ENCODE measurements at regions not wholly inside any gene's neighbourhood (a gene's known extent, or its start where the extent isn't known, plus 50 kb on each side); places are given as distances from the start of the nearest gene placed in this dataset.

- DNase-seq (ENCODE audit: low spot score), result no peak
- TF ChIP-seq CTCF (IDR thresholded peaks at IDR 0.05; ENCODE audit: borderline replicate concordance, control extremely low read depth, extremely low read depth, insufficient read depth, missing control alignments), result no peak
- in situ Hi-C loops (cut with MboI; ENCODE audit: low sequenced_read_pairs, unreplicated experiment), result no loop called here
Measured at GRCh38 chr10:78804411-78805032, 264.2 kb upstream of the ZMIZ1 start.

GRCh38 chr10:78805176-78805575 is 263.6 kb upstream of the ZMIZ1 start:
- DNase-seq (ENCODE audit: low spot score), result no peak
- TF ChIP-seq CTCF (IDR thresholded peaks at IDR 0.05; ENCODE audit: borderline replicate concordance, control extremely low read depth, extremely low read depth, insufficient read depth, missing control alignments), result no peak
- in situ Hi-C loops (cut with MboI; ENCODE audit: low sequenced_read_pairs, unreplicated experiment), result no loop called here

GRCh38 chr10:78806681-78807221 is 262.0 kb upstream of the ZMIZ1 start:
- no peak for DNase-seq (ENCODE audit: low spot score)
- in situ Hi-C loops (cut with MboI; ENCODE audit: low sequenced_read_pairs, unreplicated experiment), result no loop called here
- TF ChIP-seq CTCF (IDR thresholded peaks at IDR 0.05; ENCODE audit: borderline replicate concordance, control extremely low read depth, extremely low read depth, insufficient read depth, missing control alignments), result no peak

GRCh38 chr10:78807504-78808203 is 261.1 kb upstream of the ZMIZ1 start:
- in situ Hi-C loops (cut with MboI; ENCODE audit: low sequenced_read_pairs, unreplicated experiment), result no loop called here
- no peak for DNase-seq (ENCODE audit: low spot score)
- no peak for TF ChIP-seq CTCF (IDR thresholded peaks at IDR 0.05; ENCODE audit: borderline replicate concordance, control extremely low read depth, extremely low read depth, insufficient read depth, missing control alignments)

- no peak for TF ChIP-seq CTCF (IDR thresholded peaks at IDR 0.05; ENCODE audit: borderline replicate concordance, control extremely low read depth, extremely low read depth, insufficient read depth, missing control alignments)
- in situ Hi-C loops (cut with MboI; ENCODE audit: low sequenced_read_pairs, unreplicated experiment), result no loop called here
- DNase-seq (ENCODE audit: low spot score), result no peak
Measured at GRCh38 chr10:78808286-78808685, 260.5 kb upstream of the ZMIZ1 start.

GRCh38 chr10:78808736-78809367 is 259.9 kb upstream of the ZMIZ1 start:
- TF ChIP-seq CTCF (IDR thresholded peaks at IDR 0.05; ENCODE audit: borderline replicate concordance, control extremely low read depth, extremely low read depth, insufficient read depth, missing control alignments), result no peak
- no peak for DNase-seq (ENCODE audit: low spot score)
- in situ Hi-C loops (cut with MboI; ENCODE audit: low sequenced_read_pairs, unreplicated experiment), result no loop called here

Measured in GM13976 (cell line).